HFFc6 (cell line): ENCODE measurements at regions not wholly inside any gene's neighbourhood (a gene's known extent, or its start where the extent isn't known, plus 50 kb on each side); places are given as distances from the start of the nearest gene placed in this dataset.

ENCODE experiments used
- DNase-seq: peaks from one replicate; pipeline ENCODE4 v3.0.0-alpha.2; 2018
- H3K27ac Mint-ChIP-seq: 2 replicates; pipeline ENCODE4 v1.8.0; 2020; ENCODE audit warnings: mild to moderate bottlenecking, mixed read lengths
- H3K27me3 Mint-ChIP-seq: 2 replicates; pipeline ENCODE4 v1.8.0; 2021; ENCODE audit warnings: mild to moderate bottlenecking, moderate library complexity, mixed read lengths; ENCODE audit not compliant: insufficient read depth
- H3K36me3 Mint-ChIP-seq: 2 replicates; pipeline ENCODE4 v1.8.0; 2021; ENCODE audit warnings: low read depth, mixed read lengths
- H3K4me1 Mint-ChIP-seq: 2 replicates; pipeline ENCODE4 v1.8.0; 2020; ENCODE audit warnings: low read depth, mixed read lengths
- H3K4me3 Mint-ChIP-seq: 2 replicates; pipeline ENCODE4 v1.8.0; 2020; ENCODE audit warnings: mild to moderate bottlenecking, moderate library complexity, mixed read lengths
- H3K9me3 Mint-ChIP-seq: 2 replicates; pipeline ENCODE4 v1.8.0; 2020; ENCODE audit warnings: mild to moderate bottlenecking, mixed read lengths
- TF ChIP-seq, protein P1 (sequence below): fragments of 200-600 bp; sonication (generic); IDR thresholded peaks from 2 replicates; pipeline ENCODE4 v1.5.0; 2021; ENCODE audit warnings: antibody characterized with exemption, mild to moderate bottlenecking

DNA sequence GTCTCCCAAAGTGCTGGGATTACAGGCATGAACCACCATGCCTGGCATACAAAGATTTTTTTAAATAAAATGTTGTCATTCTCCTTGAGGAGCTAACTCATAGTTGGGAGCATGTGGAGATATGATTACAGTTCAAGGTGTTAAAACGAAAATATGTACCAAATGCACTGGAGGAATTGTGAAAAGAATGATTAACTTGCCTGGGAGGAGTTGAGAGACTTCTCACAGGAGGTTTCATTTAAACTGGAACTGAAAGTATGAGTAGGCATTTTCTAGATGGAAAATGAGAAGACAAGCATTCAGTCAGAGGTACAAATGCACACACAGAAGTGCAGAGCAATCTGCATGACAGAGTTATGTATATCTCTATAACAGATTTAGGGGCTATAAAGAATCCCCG lies 126.6 kb upstream of the PDE1A start:
- TF ChIP-seq, protein P1, sequence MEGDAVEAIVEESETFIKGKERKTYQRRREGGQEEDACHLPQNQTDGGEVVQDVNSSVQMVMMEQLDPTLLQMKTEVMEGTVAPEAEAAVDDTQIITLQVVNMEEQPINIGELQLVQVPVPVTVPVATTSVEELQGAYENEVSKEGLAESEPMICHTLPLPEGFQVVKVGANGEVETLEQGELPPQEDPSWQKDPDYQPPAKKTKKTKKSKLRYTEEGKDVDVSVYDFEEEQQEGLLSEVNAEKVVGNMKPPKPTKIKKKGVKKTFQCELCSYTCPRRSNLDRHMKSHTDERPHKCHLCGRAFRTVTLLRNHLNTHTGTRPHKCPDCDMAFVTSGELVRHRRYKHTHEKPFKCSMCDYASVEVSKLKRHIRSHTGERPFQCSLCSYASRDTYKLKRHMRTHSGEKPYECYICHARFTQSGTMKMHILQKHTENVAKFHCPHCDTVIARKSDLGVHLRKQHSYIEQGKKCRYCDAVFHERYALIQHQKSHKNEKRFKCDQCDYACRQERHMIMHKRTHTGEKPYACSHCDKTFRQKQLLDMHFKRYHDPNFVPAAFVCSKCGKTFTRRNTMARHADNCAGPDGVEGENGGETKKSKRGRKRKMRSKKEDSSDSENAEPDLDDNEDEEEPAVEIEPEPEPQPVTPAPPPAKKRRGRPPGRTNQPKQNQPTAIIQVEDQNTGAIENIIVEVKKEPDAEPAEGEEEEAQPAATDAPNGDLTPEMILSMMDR: no peak
- Mint-ChIP-seq H3K4me3 (no peak overlapping the region), H3K4me1 (peaks cover 4% of the 10 kb centered on the region), H3K27me3 (no peaks in the 10 kb centered on the region), H3K27ac (no peak overlapping the region), H3K9me3 (no peaks in the 10 kb centered on the region), H3K36me3 (no peaks in the 10 kb centered on the region)
- DNase-seq: no peak

GRCh38 chr2:182554950-182555349 lies 128.1 kb upstream of the PDE1A start:
- DNase-seq: no peak
- peaks cover 4% of the 10 kb centered on the region; the same call in 1 of the 2 replicates for H3K36me3 Mint-ChIP-seq
- no peak overlapping the region for H3K4me3 Mint-ChIP-seq
- H3K4me1 Mint-ChIP-seq: peaks cover 15% of the 10 kb centered on the region
- peaks cover 4% of the 10 kb centered on the region; the same call in 1 of the 2 replicates for H3K9me3 Mint-ChIP-seq
- no peaks in the 10 kb centered on the region; the same call in 1 of the 2 replicates for H3K27me3 Mint-ChIP-seq
- TF ChIP-seq, protein P1: no peak
- no peak overlapping the region for H3K27ac Mint-ChIP-seq

DNA sequence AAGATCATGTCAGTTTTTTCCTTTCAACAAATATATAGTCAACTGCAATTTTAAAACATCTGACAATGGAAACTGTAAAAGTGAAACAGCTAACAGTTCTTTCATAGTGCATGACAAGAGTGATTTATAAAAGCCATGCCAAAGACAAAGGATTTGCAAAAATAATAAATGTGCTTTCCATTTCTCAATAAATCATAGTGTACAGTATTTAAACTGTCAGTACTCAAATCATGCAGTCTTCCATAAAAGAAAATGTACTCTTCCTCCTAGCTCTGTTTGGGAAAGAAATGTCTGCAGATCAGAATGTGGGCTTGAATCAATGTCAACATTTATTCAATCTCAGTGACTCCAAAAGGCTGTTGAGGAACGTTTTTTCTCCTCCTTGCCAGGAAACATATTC lies 131.7 kb upstream of the PDE1A start:
- Mint-ChIP-seq H3K4me1 (peaks cover 16% of the 10 kb centered on the region), H3K4me3 (no peak overlapping the region), H3K9me3 (peaks cover 8% of the 10 kb centered on the region; the same call in 1 of the 2 replicates), H3K27me3 (no peaks in the 10 kb centered on the region; the same call in 1 of the 2 replicates), H3K27ac (no peak overlapping the region), H3K36me3 (peaks cover 11% of the 10 kb centered on the region)
- DNase-seq: no peak
- TF ChIP-seq, protein P1: no peak

GRCh38 chr2:182559623-182560022 lies 132.8 kb upstream of the PDE1A start:
- DNase-seq: peak; percentile 40
- no peak overlapping the region; the same call in 1 of the 2 replicates for H3K27ac Mint-ChIP-seq
- TF ChIP-seq, protein P1: no peak
- H3K4me3 Mint-ChIP-seq: no peak overlapping the region
- H3K4me1 Mint-ChIP-seq: peaks cover 16% of the 10 kb centered on the region
- peaks cover 4% of the 10 kb centered on the region for H3K27me3 Mint-ChIP-seq
- peaks cover 8% of the 10 kb centered on the region; the same call in 1 of the 2 replicates for H3K9me3 Mint-ChIP-seq
- H3K36me3 Mint-ChIP-seq: peaks cover 11% of the 10 kb centered on the region

DNA sequence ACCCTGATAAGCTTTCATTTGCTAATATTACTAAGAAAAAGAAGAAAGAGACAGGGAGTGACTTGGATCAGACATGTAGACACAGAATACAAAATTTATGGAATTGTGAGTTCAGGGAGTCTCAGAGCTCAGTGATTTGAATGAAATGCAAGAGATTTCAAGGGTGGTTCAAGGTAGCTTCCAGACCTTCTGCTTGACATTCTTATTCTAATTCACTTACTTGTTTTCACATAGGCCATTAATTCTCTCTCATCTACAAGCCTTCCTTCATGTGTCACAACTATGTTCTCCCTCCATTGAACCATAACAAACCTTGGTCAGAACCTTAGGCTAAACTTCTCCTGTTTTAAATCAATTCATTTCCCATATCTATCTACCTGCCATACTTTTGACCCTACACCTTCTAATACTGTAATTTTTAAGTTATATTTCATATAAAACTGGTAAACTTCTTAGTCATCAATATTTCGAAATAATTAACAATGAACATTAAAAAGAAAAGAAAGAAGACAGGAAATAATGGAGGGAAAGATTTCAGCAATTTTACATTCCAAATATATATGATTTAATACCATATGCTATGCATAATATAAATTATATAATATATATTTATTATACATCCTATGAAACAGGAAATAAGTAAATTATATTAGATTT lies 139.2 kb upstream of the PDE1A start:
- DNase-seq: no peak
- no peak overlapping the region for H3K27ac Mint-ChIP-seq
- peaks cover 7% of the 10 kb centered on the region for H3K36me3 Mint-ChIP-seq
- peaks cover 4% of the 10 kb centered on the region; the same call in 1 of the 2 replicates for H3K9me3 Mint-ChIP-seq
- TF ChIP-seq, protein P1: no peak
- H3K4me3 Mint-ChIP-seq: no peak overlapping the region
- H3K27me3 Mint-ChIP-seq: peaks cover 4% of the 10 kb centered on the region
- peaks cover 9% of the 10 kb centered on the region; the same call in 1 of the 2 replicates for H3K4me1 Mint-ChIP-seq
